ENCODE measurements at regions not wholly inside any gene's neighbourhood (a gene's known extent, or its start where the extent isn't known, plus 50 kb on each side); places are given as distances from the start of the nearest gene placed in this dataset.

DNA sequence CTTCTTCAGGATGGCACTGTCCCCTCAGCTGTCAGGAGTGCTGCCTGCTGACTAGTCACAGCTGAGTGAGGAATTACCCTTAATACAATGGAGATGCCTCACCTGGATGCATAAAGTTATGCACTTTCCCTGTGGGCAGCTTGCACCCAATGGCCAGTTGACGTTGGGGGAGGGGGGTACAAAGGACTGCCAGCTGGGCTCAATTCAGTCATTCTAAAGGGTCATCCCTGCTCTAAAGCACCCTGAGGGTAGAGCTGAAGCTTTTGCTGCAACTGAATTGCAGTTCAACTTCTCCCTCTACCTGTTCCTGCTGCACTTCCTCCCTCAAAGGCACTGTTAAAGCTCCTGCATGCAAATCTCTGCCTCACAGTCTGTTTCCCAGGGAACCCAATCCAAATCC lies 147.8 kb upstream of the SESN3 start:
- no peaks in the 10 kb centered on the region for H3K36me3 ChIP-seq
- DNase-seq, result no peak
- no peaks in the 10 kb centered on the region for H3K27me3 ChIP-seq
- no peak overlapping the region for H3K27ac ChIP-seq
- no peak overlapping the region for H3K4me3 ChIP-seq
- H3K4me1 ChIP-seq, result no peaks in the 10 kb centered on the region
- H3K9me3 ChIP-seq, result no peaks in the 10 kb centered on the region
- TF ChIP-seq, protein P1, sequence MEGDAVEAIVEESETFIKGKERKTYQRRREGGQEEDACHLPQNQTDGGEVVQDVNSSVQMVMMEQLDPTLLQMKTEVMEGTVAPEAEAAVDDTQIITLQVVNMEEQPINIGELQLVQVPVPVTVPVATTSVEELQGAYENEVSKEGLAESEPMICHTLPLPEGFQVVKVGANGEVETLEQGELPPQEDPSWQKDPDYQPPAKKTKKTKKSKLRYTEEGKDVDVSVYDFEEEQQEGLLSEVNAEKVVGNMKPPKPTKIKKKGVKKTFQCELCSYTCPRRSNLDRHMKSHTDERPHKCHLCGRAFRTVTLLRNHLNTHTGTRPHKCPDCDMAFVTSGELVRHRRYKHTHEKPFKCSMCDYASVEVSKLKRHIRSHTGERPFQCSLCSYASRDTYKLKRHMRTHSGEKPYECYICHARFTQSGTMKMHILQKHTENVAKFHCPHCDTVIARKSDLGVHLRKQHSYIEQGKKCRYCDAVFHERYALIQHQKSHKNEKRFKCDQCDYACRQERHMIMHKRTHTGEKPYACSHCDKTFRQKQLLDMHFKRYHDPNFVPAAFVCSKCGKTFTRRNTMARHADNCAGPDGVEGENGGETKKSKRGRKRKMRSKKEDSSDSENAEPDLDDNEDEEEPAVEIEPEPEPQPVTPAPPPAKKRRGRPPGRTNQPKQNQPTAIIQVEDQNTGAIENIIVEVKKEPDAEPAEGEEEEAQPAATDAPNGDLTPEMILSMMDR (IDR thresholded peaks at IDR 0.05), result no peak
- no peak for TF ChIP-seq POLR2A (IDR thresholded peaks at IDR 0.05)

DNA sequence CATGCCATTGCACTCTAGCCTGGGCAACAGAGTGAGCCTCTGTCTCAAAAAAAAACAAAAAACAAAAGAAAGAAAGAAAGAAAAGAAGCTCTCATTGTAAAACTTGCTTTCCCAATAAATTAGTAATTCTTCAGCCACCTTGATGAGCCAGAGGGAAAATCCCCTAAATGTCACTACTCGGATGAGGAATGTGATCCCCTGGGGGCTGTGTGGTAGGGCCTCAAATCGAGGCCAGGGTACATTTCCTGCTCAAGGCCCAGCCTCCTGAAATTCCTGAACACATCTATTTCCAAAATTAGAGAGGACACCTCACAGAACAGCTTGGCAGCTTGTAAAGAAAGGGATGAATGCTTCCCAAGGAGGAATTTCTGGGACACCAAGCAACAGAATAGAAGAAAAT lies 147.1 kb upstream of the SESN3 start:
- H3K27ac ChIP-seq, result no peak overlapping the region
- DNase-seq, result no peak
- H3K36me3 ChIP-seq, result no peaks in the 10 kb centered on the region

GRCh38 chr11:95375886-95376285 lies 144.9 kb upstream of the SESN3 start:
- Histone ChIP-seq H3K27ac (no peak overlapping the region), H3K4me1 (no peaks in the 10 kb centered on the region), H3K36me3 (no peaks in the 10 kb centered on the region), H3K4me3 (no peak overlapping the region), H3K9me3 (no peaks in the 10 kb centered on the region), H3K27me3 (no peaks in the 10 kb centered on the region)
- TF ChIP-seq POLR2A (IDR thresholded peaks at IDR 0.05), result no peak
- TF ChIP-seq, protein P1 (IDR thresholded peaks at IDR 0.05), result no peak
- no peak for DNase-seq

More for the DNA sequence above, 147.1 kb upstream of the SESN3 start:
- no peaks in the 10 kb centered on the region for H3K4me1 ChIP-seq
- no peak overlapping the region for H3K4me3 ChIP-seq
- TF ChIP-seq POLR2A (IDR thresholded peaks at IDR 0.05), result no peak
- TF ChIP-seq, protein P1 (IDR thresholded peaks at IDR 0.05), result no peak
- H3K9me3 ChIP-seq, result no peaks in the 10 kb centered on the region
- H3K27me3 ChIP-seq, result no peaks in the 10 kb centered on the region

DNA sequence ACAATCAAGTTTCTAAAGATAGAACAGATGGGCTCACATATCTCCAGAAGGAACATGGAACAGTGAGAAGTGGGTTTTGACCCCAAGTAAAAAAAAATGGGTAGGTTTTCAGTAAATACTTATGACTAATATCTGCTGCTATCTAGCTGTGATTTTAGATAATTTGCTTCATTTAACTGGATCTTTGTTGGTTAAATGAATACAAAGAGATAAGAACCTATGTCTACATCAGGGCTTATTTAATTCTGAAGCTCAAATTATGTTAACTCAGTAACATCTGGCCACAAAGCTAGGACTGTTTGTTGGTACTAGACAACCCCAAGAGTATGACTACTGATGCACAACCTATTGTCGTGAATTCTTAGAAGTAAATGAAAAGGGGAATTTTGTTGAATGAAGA lies 144.4 kb upstream of the SESN3 start:
- H3K27ac ChIP-seq, result no peak overlapping the region
- no peaks in the 10 kb centered on the region for H3K9me3 ChIP-seq
- H3K4me3 ChIP-seq, result no peak overlapping the region
- no peaks in the 10 kb centered on the region for H3K36me3 ChIP-seq
- H3K27me3 ChIP-seq, result no peaks in the 10 kb centered on the region
- H3K4me1 ChIP-seq, result no peaks in the 10 kb centered on the region
- DNase-seq, result no peak
- TF ChIP-seq, protein P1 (IDR thresholded peaks at IDR 0.05), result no peak
- TF ChIP-seq POLR2A (IDR thresholded peaks at IDR 0.05), result no peak

DNA sequence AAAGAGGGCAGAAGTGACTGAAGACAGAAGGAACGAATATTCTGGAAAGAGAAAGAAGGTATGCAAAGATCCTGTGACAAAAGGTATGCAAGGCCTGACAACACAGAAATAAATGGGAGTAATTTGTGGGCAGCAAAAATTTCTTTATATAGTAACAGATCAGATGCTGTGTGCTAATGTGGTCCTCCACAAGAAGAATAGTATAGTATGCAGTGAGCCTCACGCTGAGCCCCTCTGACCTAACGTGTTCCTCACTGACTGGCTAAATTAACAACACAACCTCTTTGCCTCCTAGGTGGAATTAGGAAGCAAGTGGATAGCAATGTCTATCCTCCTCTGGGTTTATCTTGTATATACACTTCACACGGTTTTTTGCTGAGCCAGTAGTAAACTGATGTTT lies 143.1 kb upstream of the SESN3 start:
- no peak overlapping the region for H3K4me3 ChIP-seq
- TF ChIP-seq POLR2A (IDR thresholded peaks at IDR 0.05), result no peak
- TF ChIP-seq, protein P1 (IDR thresholded peaks at IDR 0.05), result no peak
- H3K27ac ChIP-seq, result no peak overlapping the region
- DNase-seq, result no peak
- H3K4me1 ChIP-seq, result no peaks in the 10 kb centered on the region
- no peaks in the 10 kb centered on the region for H3K27me3 ChIP-seq
- no peaks in the 10 kb centered on the region for H3K9me3 ChIP-seq
- no peaks in the 10 kb centered on the region for H3K36me3 ChIP-seq

DNA sequence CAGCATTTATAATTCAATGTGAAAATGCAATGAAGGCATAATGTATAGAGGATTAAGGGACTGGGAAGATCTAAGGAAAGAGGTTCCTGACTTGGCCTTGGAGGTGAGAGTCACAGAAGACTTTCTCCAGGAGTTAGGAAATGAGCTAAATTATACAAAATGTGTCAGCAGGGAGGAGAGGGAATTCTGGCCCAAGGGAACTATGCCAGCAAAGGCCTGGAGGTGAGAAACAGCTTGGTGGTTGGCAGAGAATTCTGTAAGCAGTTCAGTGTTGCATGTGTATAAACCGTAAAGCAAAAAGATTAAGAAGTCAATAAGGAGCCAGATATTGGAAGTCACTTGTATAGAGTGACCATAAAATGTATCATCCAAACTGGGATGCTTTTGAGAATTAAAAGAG lies 142.2 kb upstream of the SESN3 start:
- no peaks in the 10 kb centered on the region for H3K9me3 ChIP-seq
- no peak for DNase-seq
- H3K27me3 ChIP-seq, result no peaks in the 10 kb centered on the region
- H3K27ac ChIP-seq, result no peak overlapping the region
- H3K4me1 ChIP-seq, result no peaks in the 10 kb centered on the region
- no peak overlapping the region for H3K4me3 ChIP-seq
- TF ChIP-seq POLR2A (IDR thresholded peaks at IDR 0.05), result no peak
- TF ChIP-seq, protein P1 (IDR thresholded peaks at IDR 0.05), result no peak
- no peaks in the 10 kb centered on the region for H3K36me3 ChIP-seq

Measured in Peyer's patch (tissue), 4 donors.